HepG2 (cell line): ENCODE measurements at regions not wholly inside any gene's neighbourhood (a gene's known extent, or its start where the extent isn't known, plus 50 kb on each side); places are given as distances from the start of the nearest gene placed in this dataset.

Experiments used
- ATAC-seq: fragments of 200-7000 bp; cut with Tn5 transposase; 3 replicates; pipeline ENCODE4 v1.9.1; 2020; ENCODE audit warnings: mild to moderate bottlenecking, moderate library complexity
- BruUV-seq: library from RNA; stranded (reverse); fragments of 400-500 nt; replicated peaks from 2 replicates; lab custom pipeline; 2021; lab: Mats Ljungman, UMichigan
- CTCF ChIA-PET: fragments of 300-600 bp; formaldehyde crosslinking; extraction: SDS; loops from one replicate; lab custom pipeline; 2021; ENCODE audit warnings: low total read pairs, inconsistent platforms, low intra/inter-chr PET ratio; lab: Yijun Ruan, JAX
- POLR2A ChIA-PET: fragments of 350-600 bp; sonication (Branson Sonifier 250); formaldehyde crosslinking; loops from one replicate; lab custom pipeline; 2020; ENCODE audit warnings: antibody characterized with exemption, inconsistent platforms; lab: Yijun Ruan, JAX
- DNase-seq: peaks from one replicate; pipeline ENCODE4 v3.0.0-alpha.2; 2015; ENCODE audit warnings: low spot score
- FAIRE-seq: peaks from 3 replicates; lab custom pipeline; 2011; peaks lifted over from hg19 to GRCh38; lab: Jason Lieb, UNC
- H2AFZ ChIP-seq: one replicate; pipeline ENCODE4 v1.6.1; 2011; ENCODE audit warnings: low read length, inconsistent platforms
- H3K27ac ChIP-seq: fragments of 300-600 bp; 3 replicates; pipeline ENCODE4 v1.8.0; 2011; ENCODE audit warnings: mixed run types, mild to moderate bottlenecking, mixed read lengths, low read length, inconsistent platforms; ENCODE audit not compliant: insufficient read depth; ENCODE audit errors: extremely low read length
- H3K27me3 ChIP-seq, 2 experiments: fragments of 200-600 bp in 1 of 2; 2 replicates in 1 of 2; 3 replicates in 1 of 2; pipeline versions ENCODE4 v1.6.0 to v1.8.0; 2011; ENCODE audit warnings: low read length in 2 of 2, mild to moderate bottlenecking in 2 of 2, moderate library complexity in 2 of 2, inconsistent platforms in 1 of 2; ENCODE audit not compliant: insufficient read depth in 2 of 2, control insufficient read depth in 1 of 2
- H3K36me3 ChIP-seq, 2 experiments: fragments of 200-600 bp in 1 of 2; replicated peaks in 1 of 2; 2 replicates in 1 of 2; 3 replicates in 1 of 2; pipeline versions ENCODE4 v1.5.1 to v1.8.0; 2011; ENCODE audit warnings: low read length in 2 of 2, inconsistent platforms in 1 of 2; ENCODE audit not compliant: insufficient read depth in 2 of 2, control insufficient read depth in 1 of 2
- H3K4me1 ChIP-seq: 2 replicates; pipeline ENCODE4 v1.5.1; 2012; ENCODE audit warnings: low read length, inconsistent platforms; ENCODE audit not compliant: insufficient read depth
- H3K4me2 ChIP-seq: 2 replicates; pipeline ENCODE4 v1.6.0; 2011; ENCODE audit warnings: low read depth, low read length, inconsistent platforms
- H3K4me3 ChIP-seq, 3 experiments: fragments of 200-600 bp in 1 of 3; sonication (generic), shearing (Covaris generic) in 1 of 3; replicated peaks in 1 of 3; 2 replicates each; pipeline ENCODE4 v1.5.1; 2011 to 2016; ENCODE audit warnings: low read length in 3 of 3, inconsistent platforms in 2 of 3, low read depth in 2 of 3, mild to moderate bottlenecking in 2 of 3, control low read depth in 1 of 3, mixed read lengths in 1 of 3; ENCODE audit not compliant: insufficient read depth in 1 of 3
- H3K79me2 ChIP-seq: one replicate; pipeline ENCODE4 v1.6.1; 2011; ENCODE audit warnings: low read length, inconsistent platforms; ENCODE audit not compliant: insufficient read depth
- H3K9ac ChIP-seq: 2 replicates; pipeline ENCODE4 v1.6.0; 2011; ENCODE audit warnings: mild to moderate bottlenecking, low read depth, low read length, inconsistent platforms; ENCODE audit not compliant: insufficient read depth
- H3K9me3 ChIP-seq: 2 replicates; pipeline ENCODE4 v1.5.1; 2012; ENCODE audit warnings: mild to moderate bottlenecking, low read length
- H4K20me1 ChIP-seq: 2 replicates; pipeline ENCODE4 v1.6.0; 2011; ENCODE audit warnings: inconsistent platforms, mild to moderate bottlenecking, low read length, moderate library complexity; ENCODE audit not compliant: insufficient read depth
- ADNP ChIP-seq: sonication (generic); formaldehyde crosslinking; IDR thresholded peaks from 2 replicates; pipeline ENCODE4 v1.4.0; 2020; ENCODE audit warnings: missing genetic modification reagents
- ARID3A ChIP-seq: IDR thresholded peaks from 2 replicates; pipeline ENCODE4 v1.6.1; 2012; ENCODE audit warnings: low read depth, low read length, improper control_type of control experiment
- MED1 ChIP-seq: sonication (generic); formaldehyde crosslinking; IDR thresholded peaks from 2 replicates; pipeline ENCODE4 v1.4.0; 2020; ENCODE audit warnings: missing genetic modification reagents
- MXI1 ChIP-seq: IDR thresholded peaks from 3 replicates; pipeline ENCODE4 v1.6.1; 2012; ENCODE audit warnings: low read depth, low read length, inconsistent platforms, borderline replicate concordance
- NCOA5 ChIP-seq: sonication (generic); formaldehyde crosslinking; IDR thresholded peaks from 2 replicates; pipeline ENCODE4 v1.4.0; 2020; ENCODE audit warnings: missing genetic modification reagents
- SMYD3 ChIP-seq: sonication (generic); formaldehyde crosslinking; IDR thresholded peaks from 2 replicates; pipeline ENCODE4 v1.8.1; 2023; ENCODE audit warnings: mild to moderate bottlenecking, missing genetic modification reagents
- SNAPC4 ChIP-seq: sonication (generic); formaldehyde crosslinking; IDR thresholded peaks from 2 replicates; pipeline ENCODE4 v1.4.0; 2020; ENCODE audit warnings: mild to moderate bottlenecking, missing genetic modification reagents
- SRY ChIP-seq: sonication (generic); formaldehyde crosslinking; IDR thresholded peaks from 2 replicates; pipeline ENCODE4 v1.8.0; 2022; ENCODE audit warnings: mild to moderate bottlenecking, missing genetic modification reagents
- YY1 ChIP-seq: IDR thresholded peaks from 2 replicates; pipeline ENCODE4 v1.6.1; 2011; ENCODE audit warnings: low read length, low read depth, moderate library complexity, mild to moderate bottlenecking; ENCODE audit not compliant: insufficient read depth, insufficient replicate concordance
- ZBED4 ChIP-seq: sonication (generic); formaldehyde crosslinking; IDR thresholded peaks from 2 replicates; pipeline ENCODE4 v1.4.0; 2020; ENCODE audit warnings: missing genetic modification reagents, borderline replicate concordance
- ZKSCAN1 ChIP-seq: fragments of 150-350 bp; IDR thresholded peaks from 2 replicates; pipeline ENCODE4 v1.6.1; 2014; ENCODE audit warnings: low read length
- ZNF121 ChIP-seq: sonication (generic); formaldehyde crosslinking; IDR thresholded peaks from 2 replicates; pipeline ENCODE4 v1.5.0; 2020; ENCODE audit warnings: mild to moderate bottlenecking, missing genetic modification reagents
- ZNF296 ChIP-seq: sonication (generic); formaldehyde crosslinking; conservative IDR thresholded peaks from 2 replicates; pipeline ENCODE4 v1.5.0; 2020; ENCODE audit warnings: mild to moderate bottlenecking, missing genetic modification reagents
- ZNF678 ChIP-seq: sonication (generic); formaldehyde crosslinking; IDR thresholded peaks from 2 replicates; pipeline ENCODE4 v1.4.0; 2020; ENCODE audit warnings: mild to moderate bottlenecking, missing genetic modification reagents
- ZNF772 ChIP-seq: sonication (generic); formaldehyde crosslinking; IDR thresholded peaks from 2 replicates; pipeline ENCODE4 v1.5.0; 2020; ENCODE audit warnings: mild to moderate bottlenecking, missing genetic modification reagents
- WGBS: methylation state at CpG from one replicate; pipeline ENCODE4 v1.1.6; 2017; ENCODE audit warnings: low lambda C conversion rate; 5-methylcytosine and 5-hydroxymethylcytosine counted together
- in situ Hi-C: cut with HindIII; loops from 2 replicates; pipeline ENCODE4 v1.10.0; 2017; ENCODE audit warnings: low pct_unique_long_range_greater_than_20kb; ENCODE audit not compliant: extremely low pct_ligation_motif_present
- intact Hi-C: fragments of 100-400 bp; cut with micrococcal nuclease; formaldehyde crosslinking; loops from one replicate; pipeline ENCODE4 v1.10.0; 2022; ENCODE audit not compliant: unreplicated experiment

- no peak for ATAC-seq
- WGBS, result 28% methylated on average over 4 of the region's 4 CpGs
- FAIRE-seq, result no peak
- no peak overlapping the region for H3K9ac ChIP-seq
- no peaks in the 10 kb centered on the region for H4K20me1 ChIP-seq
- H3K4me2 ChIP-seq, result no peak overlapping the region
- no peak overlapping the region for H3K4me3 ChIP-seq
- no peaks in the 10 kb centered on the region for H3K27me3 ChIP-seq
- H3K9me3 ChIP-seq, result peaks cover 92% of the 10 kb centered on the region
- no peak for DNase-seq
- no peaks in the 10 kb centered on the region for H3K79me2 ChIP-seq
- no TSS peak for BruUV-seq
- no peaks in the 10 kb centered on the region for H3K36me3 ChIP-seq
- intact Hi-C loops (no loop called here), in situ Hi-C loops (no loop called here)
- H3K27ac ChIP-seq, result no peak overlapping the region
- H2AFZ ChIP-seq, result no peak overlapping the region
- ChIA-PET CTCF (no interaction called here), POLR2A (no interaction called here)
- TF ChIP-seq SNAPC4 (no peak), NCOA5 (no peak), SMYD3 (CRISPR knock-in tag) (no peak), ZNF121 (CRISPR knock-in tag) (no peak), SRY (CRISPR knock-in tag) (no peak), ZBED4 (CRISPR knock-in tag) (no peak), ZNF678 (CRISPR knock-in tag) (no peak), ARID3A (no peak), ZNF296 (CRISPR knock-in tag) (no peak), ZKSCAN1 (no peak), ZNF772 (CRISPR knock-in tag) (no peak), MXI1 (no peak), MED1 (no peak), ADNP (no peak), YY1 (no peak)
- TF ChIP-seq, all 625 proteins: peak for 0
- no peaks in the 10 kb centered on the region for H3K4me1 ChIP-seq
Measured at GRCh38 chr9:118882684-118883083, 486.6 kb downstream of the BRINP1 start.
